ENCODE measurements at regions not wholly inside any gene's neighbourhood (a gene's known extent, or its start where the extent isn't known, plus 50 kb on each side); places are given as distances from the start of the nearest gene placed in this dataset.
"Not testable (repeated sequence)": the region's sequence is repeated elsewhere in the genome, so short reads cannot be mapped to it uniquely, and the experiment has no call there.

DNA sequence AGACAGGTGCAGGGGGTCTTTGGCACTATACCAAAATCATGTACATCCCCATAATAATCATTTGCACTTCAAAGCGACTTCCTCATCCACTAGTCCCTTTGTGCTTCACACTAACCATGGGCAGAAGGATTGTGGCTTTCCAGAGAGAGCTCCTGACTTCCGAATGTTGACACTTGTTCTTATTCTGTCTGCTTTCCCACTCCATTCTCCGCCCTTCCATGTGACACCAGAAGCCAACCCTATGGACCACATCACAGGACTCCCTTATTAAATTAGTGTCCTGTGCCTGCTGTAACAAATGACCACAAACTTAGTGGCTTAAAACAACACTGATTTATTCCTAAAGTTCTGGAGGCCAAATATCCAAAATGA, 91.6 kb downstream of the CMC2 start:
- no peak for ATAC-seq

DNA sequence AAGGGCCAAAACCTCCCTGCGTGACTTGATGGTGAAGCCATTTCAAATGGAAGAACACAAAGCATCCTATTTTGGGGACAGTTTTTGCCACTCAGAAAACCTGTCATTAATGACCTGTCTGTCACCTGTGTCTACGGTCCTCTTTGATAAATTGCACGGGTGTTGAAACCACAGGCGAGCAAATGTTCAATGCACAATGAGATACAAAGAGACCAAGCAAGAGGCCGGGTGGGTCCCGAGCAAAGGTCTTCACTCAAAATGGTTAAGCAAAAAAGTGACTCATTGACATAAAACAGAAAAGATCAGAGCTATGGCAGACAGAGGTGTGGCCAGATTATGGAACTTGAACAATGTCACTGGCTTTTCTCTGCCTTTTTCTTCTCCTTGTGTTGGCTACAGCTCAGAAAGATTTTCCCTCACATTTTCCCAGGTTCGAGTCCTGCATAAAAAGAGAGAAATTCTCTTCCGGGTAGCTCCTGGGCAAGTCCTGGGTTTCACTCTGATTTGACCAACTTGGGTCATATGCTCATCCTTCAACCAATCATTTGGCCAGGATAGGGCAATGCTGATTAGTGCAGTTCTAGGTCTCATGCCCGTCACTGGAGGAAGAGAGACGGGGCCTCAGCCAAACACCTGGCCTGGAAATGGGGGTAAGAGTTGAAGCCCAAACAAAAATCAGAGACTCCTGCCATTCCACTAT, 92.2 kb downstream of the CMC2 start:
- no peak for ATAC-seq

DNA sequence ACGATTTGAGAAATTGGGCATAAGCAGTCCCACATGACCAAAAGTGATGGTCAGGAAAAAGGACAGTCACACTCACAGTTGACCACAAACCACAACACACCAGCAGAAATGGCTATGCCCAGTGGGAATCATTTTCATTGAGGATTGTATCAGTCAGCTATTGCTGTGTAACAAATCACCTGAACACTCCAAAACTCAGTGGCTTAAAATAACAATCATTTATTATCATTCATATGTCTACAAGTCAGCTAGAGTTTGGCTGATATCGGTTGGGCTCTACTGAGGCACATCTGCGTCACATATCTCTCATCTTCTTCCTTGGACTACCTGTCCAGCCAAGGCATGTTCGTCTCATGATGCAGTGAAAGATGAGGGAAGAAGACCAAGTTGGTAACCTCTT, 93.3 kb downstream of the CMC2 start:
- no peak for ATAC-seq

GRCh38 chr16:80912651-80913050, 94.0 kb downstream of the CMC2 start:
- no peak for ATAC-seq

DNA sequence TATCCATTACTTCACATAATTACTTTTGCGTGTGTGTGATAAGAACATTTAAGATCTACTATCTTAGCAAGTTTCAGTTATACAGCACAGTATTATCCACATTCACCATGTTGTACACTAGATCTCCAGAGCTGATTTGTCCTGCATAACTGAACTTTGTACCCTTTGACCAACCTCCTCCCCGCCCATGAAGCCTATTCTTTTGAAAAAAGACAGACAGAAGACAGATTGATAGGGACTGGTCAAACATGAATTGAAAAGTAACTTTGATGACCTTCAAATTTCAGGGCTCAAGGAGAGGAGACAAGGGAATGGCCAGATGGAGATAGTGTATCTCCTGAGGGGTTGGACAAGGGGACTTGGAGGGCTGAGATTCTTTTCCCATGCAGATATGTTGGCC, 96.3 kb downstream of the CMC2 start:
- no peak for ATAC-seq

DNA sequence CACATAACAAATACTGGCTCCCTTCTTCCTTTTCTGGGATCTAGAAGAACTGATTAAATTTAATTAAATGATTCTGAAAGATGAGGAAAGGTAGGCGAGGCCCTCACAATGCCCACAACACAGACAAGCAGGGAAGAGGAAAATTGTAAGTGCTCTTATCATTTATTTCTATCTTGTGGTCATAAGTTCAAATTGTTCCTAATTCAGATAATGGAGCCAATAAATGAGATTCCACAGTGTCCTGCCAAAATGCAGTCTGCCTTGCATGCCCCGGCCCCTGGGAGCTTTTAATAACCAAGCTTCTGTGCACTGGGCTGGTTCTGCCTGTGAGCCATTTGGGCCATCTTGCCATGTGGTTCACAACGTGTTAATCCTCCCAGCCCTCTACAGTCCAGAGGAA, 97.0 kb downstream of the CMC2 start:
- no peak for ATAC-seq

DNA sequence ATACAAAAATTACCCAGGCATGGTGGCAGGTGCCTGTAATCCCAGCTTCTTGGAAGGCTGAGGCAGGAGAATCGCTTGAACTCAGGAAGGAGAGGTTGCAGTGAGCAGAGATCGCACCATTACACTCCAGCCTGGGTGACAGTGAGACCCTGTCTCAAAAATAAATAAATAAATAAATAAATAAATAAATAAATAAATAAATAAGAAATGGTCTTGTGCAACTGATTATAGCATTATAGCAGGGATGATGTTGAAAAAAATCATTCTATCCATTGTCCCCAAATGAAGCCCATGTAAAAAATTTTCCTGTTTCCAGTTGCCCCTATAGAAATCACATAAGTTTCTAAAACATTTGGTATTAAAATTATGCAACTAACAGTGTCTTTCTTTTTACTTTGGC, 100.5 kb downstream of the CMC2 start:
- ATAC-seq = not testable (repeated sequence)

- ATAC-seq = no peak
Observed at GRCh38 chr16:80903616-80904015, 99.2 kb upstream of the CDYL2 start.

- ATAC-seq = no peak
Observed at GRCh38 chr16:80902306-80903110, 98.1 kb upstream of the CDYL2 start.

DNA sequence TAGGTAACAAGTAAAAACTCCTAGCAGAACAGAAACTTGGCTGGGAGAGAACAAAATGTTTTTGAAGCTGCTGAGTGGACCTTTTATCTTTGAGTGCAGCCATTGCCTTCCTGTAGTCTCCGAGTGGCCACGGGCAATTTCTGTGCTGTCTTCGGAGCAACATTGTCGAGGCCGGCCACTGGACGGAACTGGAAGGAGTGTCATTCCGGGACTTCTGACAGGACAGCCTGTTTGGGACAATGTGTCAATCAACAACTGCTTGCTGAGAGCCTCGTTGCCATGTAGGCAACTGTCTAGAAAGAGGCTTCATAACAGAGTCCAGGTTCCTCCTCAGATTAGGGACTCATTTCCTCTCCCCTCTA, 96.2 kb upstream of the CDYL2 start:
- no peak for ATAC-seq

DNA sequence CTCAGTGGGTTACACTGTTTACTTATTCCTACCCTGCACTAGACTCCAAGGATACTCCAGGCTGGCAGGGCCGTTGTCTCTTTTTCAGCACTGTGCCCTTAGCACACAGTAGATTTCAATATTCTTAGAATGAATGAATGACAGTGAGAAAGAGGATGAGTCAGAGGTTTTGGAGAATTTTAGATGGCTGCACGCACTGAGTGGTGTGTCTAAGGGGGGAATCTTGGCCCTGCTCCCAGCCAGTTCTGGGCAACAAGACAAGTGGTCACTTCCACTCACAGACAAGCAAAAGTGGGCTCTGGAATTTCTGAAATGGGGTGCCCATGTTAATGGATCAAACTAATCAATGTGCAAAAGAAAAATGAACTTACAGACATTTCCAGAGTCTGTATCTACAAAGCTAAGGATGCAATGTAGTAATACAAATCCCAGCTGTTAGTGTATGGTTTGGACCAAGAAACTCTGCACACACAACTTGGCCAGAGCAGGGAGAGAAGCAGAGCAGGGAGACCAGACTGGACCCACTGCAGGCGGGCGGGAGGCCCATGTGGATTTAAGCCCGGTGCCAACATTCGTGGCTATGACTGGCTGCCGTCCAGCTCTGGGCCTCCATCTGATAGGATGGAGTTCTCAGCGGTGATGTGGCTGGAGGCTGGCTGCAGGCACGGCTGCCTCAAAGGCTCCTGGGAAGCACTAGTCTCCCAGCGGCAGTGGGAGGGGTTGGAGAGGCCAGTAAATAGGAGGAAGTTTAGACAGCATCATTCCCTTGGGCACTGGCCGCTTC, 95.6 kb upstream of the CDYL2 start:
- peak; percentile 59 for ATAC-seq

DNA sequence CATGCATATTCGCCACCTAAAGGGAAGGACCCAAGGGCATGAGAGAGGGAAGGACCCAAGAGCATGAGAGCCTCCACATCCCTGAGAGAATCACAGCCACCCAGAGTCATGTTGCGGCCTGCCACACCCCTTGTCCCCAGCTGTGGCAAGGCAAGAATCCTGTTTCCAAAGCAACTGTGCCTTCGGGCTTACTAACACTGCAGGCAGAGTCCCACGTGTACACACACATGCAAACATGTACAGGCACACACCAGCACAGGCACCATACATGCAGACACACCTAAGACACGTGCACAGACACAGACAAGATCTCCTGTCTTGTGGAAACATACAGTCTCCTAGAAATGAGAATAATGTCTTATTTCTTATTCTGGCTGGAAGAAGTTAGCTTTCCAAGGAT, 92.4 kb upstream of the CDYL2 start:
- ATAC-seq = peak; percentile 69

- no peak for ATAC-seq
Observed at GRCh38 chr16:80894091-80894490, 89.7 kb upstream of the CDYL2 start.

DNA sequence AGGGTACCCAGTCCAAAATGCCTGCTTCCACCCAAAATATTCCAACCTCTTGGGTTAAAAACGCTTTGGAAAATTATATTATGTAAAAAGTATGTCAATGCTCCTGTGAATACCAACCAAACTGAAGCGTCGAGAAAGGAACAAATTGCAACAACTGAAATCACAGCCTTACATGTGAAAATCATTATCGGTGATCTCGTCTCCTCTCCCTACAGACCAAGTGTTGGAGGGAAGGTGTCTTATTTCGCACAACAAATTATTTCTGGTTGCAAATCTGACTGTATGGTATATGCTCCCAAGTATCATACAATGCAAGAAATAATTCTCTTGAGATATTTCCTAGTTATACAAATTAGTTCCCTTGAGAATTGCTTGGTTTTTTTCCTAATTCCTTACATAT, 89.3 kb upstream of the CDYL2 start:
- no peak for ATAC-seq

GRCh38 chr16:80892395-80892794, 88.0 kb upstream of the CDYL2 start:
- not testable (repeated sequence) for ATAC-seq

DNA sequence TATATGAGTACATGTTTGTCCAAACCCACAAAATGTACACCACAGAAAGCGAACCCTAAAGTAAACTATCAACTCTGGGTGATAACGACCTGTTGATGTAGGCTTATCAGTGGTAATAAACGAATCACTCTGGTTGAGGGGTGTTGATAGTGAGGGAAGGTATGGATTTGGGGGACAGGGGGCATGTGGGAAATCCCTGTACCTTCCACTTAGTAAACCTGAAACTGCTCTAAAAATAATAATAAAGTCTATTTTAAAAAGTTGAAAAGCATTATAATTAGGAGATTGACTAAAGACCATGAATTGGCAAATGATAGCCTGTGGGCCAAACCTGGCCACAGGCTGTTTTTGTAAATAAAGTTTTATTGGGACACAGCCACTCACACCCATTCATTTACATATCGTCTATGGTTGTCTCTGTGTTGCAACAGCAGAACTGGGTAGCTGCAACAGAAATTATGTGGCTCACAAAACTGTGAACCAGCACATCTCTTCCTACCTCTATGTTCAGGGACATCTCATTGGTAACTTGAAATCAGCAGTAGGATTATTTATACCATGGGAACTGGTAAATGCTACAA, 85.5 kb upstream of the CDYL2 start:
- no peak for ATAC-seq

- no peak for ATAC-seq
Observed at GRCh38 chr16:80887062-80887461, 82.7 kb upstream of the CDYL2 start.

- ATAC-seq = no peak
Observed at GRCh38 chr16:80883816-80884215, 79.4 kb upstream of the CDYL2 start.

DNA sequence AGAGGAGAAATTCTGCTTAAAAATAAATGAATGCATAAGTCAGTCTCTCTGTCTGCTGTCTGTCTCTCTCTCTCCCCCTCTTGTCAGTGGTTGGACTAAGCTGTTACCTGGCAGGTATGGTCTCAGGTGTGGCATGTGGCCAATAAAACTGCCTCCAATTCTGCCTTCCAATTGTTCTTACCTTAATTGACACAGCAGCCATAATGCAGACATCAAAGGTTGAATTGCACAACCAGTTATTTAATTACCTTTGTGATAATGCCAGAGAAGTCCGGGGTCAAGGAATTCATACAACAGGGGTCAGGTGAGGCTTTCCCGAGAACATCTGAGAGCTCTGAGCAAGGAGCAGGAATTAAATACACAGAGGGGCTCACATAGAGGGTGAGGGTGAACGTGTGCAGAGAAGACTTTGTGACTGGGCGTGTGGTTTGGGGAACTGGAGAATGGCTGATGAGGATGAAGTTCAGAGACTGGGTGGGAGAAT, 78.8 kb upstream of the CDYL2 start:
- no peak for ATAC-seq

DNA sequence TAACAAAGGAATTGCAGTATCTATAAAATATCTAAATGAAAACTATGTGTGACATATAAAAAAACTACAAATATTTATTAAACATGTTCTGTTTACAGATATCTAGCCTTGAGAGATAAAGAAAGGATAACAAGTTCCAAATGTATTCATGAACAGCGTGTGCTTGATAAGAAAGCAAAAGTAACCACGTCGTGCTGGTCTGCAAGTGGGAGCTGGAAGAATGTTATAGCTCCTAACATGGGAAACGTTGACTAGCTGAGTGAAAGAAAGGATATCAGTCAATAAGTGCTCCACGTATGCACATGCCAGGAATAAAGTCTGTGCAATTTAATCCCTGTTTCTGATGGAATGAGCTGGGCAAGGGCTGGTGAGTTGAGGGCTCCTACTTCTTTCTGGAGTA, 71.2 kb upstream of the CDYL2 start:
- no peak for ATAC-seq

GRCh38 chr16:80874925-80875324, 70.5 kb upstream of the CDYL2 start:
- ATAC-seq = no peak

DNA sequence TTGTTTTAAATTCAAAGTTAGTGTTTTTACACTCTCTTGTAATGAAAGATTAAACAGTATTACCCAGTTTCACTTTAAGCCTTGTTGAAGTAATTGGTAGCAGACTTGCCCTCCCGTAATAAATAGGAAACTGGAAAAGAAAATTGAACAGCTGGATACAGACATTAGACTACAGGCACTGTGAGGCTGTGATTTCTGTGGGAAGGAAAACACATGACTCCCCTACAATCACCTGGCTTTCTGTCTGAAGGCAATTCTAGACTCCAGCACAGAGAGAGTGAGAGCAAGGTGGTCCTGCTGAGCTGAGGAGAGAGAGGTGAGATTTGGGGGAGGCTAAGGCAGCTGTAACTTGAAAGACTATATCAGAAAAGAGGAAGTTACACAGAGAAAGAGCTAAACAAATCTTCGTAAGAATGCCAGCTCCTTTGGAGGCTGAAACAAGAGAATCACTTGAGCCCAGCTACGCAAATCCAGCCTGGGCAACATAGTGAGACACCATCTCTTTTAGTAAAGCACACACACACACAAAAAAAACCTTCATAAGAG, 57.8 kb upstream of the CDYL2 start:
- no peak for ATAC-seq
